Adrenal gland (tissue), 5 donors: ENCODE measurements at regions not wholly inside any gene's neighbourhood (a gene's known extent, or its start where the extent isn't known, plus 50 kb on each side); places are given as distances from the start of the nearest gene placed in this dataset.

Experiments
- CTCF ChIP-seq, 6 experiments: fragments of 450-650 bp in 4 of 6; fragments of 200-600 bp in 2 of 6; sonication (generic) in 1 of 6; IDR thresholded peaks; 1 replicate in 5 of 6; 2 replicates in 1 of 6; pipeline versions ENCODE4 v1.5.1 to v1.8.0; 2016 to 2021; ENCODE audit warnings: antibody characterized with exemption in 6 of 6, mild to moderate bottlenecking in 2 of 6, moderate library complexity in 1 of 6
- POLR2A ChIP-seq, 2 donors: fragments of 450-650 bp; IDR thresholded peaks; one replicate each; pipeline ENCODE4 v1.6.1; 2017; ENCODE audit warnings: antibody characterized with exemption in 2 of 2, mild to moderate bottlenecking in 2 of 2, moderate library complexity in 1 of 2
- donor health status: DM: no; HTN: no; CAD: no.

GRCh38 chr14:99072956-99073355 is 199.0 kb downstream of the BCL11B start:
- TF ChIP-seq CTCF (IDR thresholded peaks at IDR 0.05) (no peak), POLR2A (IDR thresholded peaks at IDR 0.05) (no peak)
